ENCODE measurements at regions not wholly inside any gene's neighbourhood (a gene's known extent, or its start where the extent isn't known, plus 50 kb on each side); places are given as distances from the start of the nearest gene placed in this dataset.

GRCh38 chr11:90867416-90867815 lies 644.6 kb upstream of the CHORDC1 start:
- Histone ChIP-seq H2AFZ (ENCODE audit: low read depth, low read length) (no peak overlapping the region), H3K27me3 (ENCODE audit: control insufficient read depth in 2 of 2, insufficient read depth in 2 of 2, low read length in 2 of 2) (no peaks in the 10 kb centered on the region), H3K9ac (replicated peaks; ENCODE audit: extremely low read depth, insufficient read depth, low read length) (no peak overlapping the region), H3K9me1 (replicated peaks; ENCODE audit: control insufficient read depth, extremely low read depth, insufficient read depth, low read length) (no peaks in the 10 kb centered on the region), H4K20me1 (replicated peaks; ENCODE audit: control insufficient read depth, extremely low read depth, insufficient read depth, low read length) (no peaks in the 10 kb centered on the region), H3K9me3 (replicated peaks; ENCODE audit: control insufficient read depth, insufficient read depth, low read length) (no peaks in the 10 kb centered on the region), H3K36me3 (ENCODE audit: control insufficient read depth in 2 of 2, extremely low read depth in 1 of 2, insufficient read depth in 2 of 2, low read length in 2 of 2) (no peaks in the 10 kb centered on the region), H3K4me3 (replicated peaks in 1 of 3; ENCODE audit: insufficient read depth in 1 of 3, low read depth in 1 of 3, low read length in 3 of 3) (no peak overlapping the region), H3K79me2 (ENCODE audit: control insufficient read depth, insufficient read depth, low read length) (no peaks in the 10 kb centered on the region), H3K4me2 (ENCODE audit: insufficient read depth, low read length) (no peak overlapping the region), H3K4me1 (ENCODE audit: control insufficient read depth, extremely low read depth, insufficient read depth, low read length) (no peaks in the 10 kb centered on the region), H3K27ac (ENCODE audit: insufficient read depth, low read depth, low read length) (no peak overlapping the region)
- ChIA-PET CTCF (no interaction called here), POLR2A (no interaction called here)
- no TSS peak for BruUV-seq (replicated peaks)
- no peak for FAIRE-seq
- DNase-seq (ENCODE audit: low read depth, low spot score) = no peak
- TF ChIP-seq POLR2AphosphoS5 (IDR thresholded peaks at IDR 0.05; ENCODE audit: insufficient read depth, low read depth, low read length) (no peak), JUN (IDR thresholded peaks at IDR 0.05; ENCODE audit: borderline replicate concordance, insufficient read depth, insufficient read length, low read depth) (no peak), MAX (IDR thresholded peaks at IDR 0.05; ENCODE audit: insufficient read depth, insufficient read length) (no peak), FOS (IDR thresholded peaks at IDR 0.05; ENCODE audit: borderline replicate concordance, insufficient read depth, low read length) (no peak), GATA2 (IDR thresholded peaks at IDR 0.05; ENCODE audit: insufficient read depth, insufficient read length, low read depth, low read length) (no peak), POLR2A (IDR thresholded peaks at IDR 0.05; ENCODE audit: low read depth, low read length) (no peak), EZH2 (IDR thresholded peaks at IDR 0.05; ENCODE audit: borderline replicate concordance, low read depth, low read length, severe bottlenecking) (no peak), MYC (IDR thresholded peaks at IDR 0.05; ENCODE audit: low read depth, low read length) (no peak), CTCF (IDR thresholded peaks at IDR 0.05; ENCODE audit: extremely low read depth in 1 of 2, insufficient read depth in 1 of 2, low read depth in 1 of 2, low read length in 2 of 2) (no peak)
- dilution Hi-C loops (cut with MboI; ENCODE audit: extremely low pct_ligation_motif_present, low sequenced_read_pairs) (no loop called here), intact Hi-C loops (cut with micrococcal nuclease) (no loop called here)

Data from endothelial cell of umbilical vein (primary cell).